GM12878 (cell line): ENCODE measurements at regions not wholly inside any gene's neighbourhood (a gene's known extent, or its start where the extent isn't known, plus 50 kb on each side); places are given as distances from the start of the nearest gene placed in this dataset.

Source experiments
- ATAC-seq: fragments of 200-7000 bp; cut with Tn5 transposase; 3 replicates; pipeline ENCODE4 v1.9.1; 2020; ENCODE audit warnings: mild to moderate bottlenecking, moderate library complexity
- BruUV-seq: library from RNA; stranded (reverse); fragments of 400-500 nt; replicated peaks from 2 replicates; lab custom pipeline; 2021; lab: Mats Ljungman, UMichigan
- CTCF ChIA-PET: fragments of 300-600 bp; sonication (Branson Sonifier 250); formaldehyde crosslinking; extraction: SDS; loops from one replicate; lab custom pipeline; 2021; ENCODE audit warnings: inconsistent platforms; lab: Yijun Ruan, JAX
- POLR2A ChIA-PET: fragments of 350-600 bp; formaldehyde crosslinking; extraction: SDS; loops from one replicate; lab custom pipeline; 2021; ENCODE audit warnings: inconsistent platforms; lab: Charles Lee
- RAD21 ChIA-PET: fragments of 300-600 bp; sonication (Branson Sonifier 250); formaldehyde crosslinking; loops from one replicate; lab custom pipeline; 2023; ENCODE audit warnings: antibody characterized with exemption; ENCODE audit not compliant: unreplicated experiment; lab: Charles Lee
- SMC1A ChIA-PET: fragments of 300-600 bp; sonication (Branson Sonifier 250); formaldehyde crosslinking; loops from one replicate; lab custom pipeline; 2023; ENCODE audit not compliant: unreplicated experiment, uncharacterized antibody; lab: Charles Lee
- DNase-seq: peaks from one replicate; pipeline ENCODE4 v3.0.0-alpha.2; 2011; ENCODE audit warnings: low read depth, low spot score
- FAIRE-seq: peaks from 3 replicates; lab custom pipeline; 2011; peaks lifted over from hg19 to GRCh38; lab: Jason Lieb, UNC
- H2AFZ ChIP-seq: 2 replicates; pipeline ENCODE4 v1.6.0; 2011; ENCODE audit warnings: low read depth, low read length, control low read depth; ENCODE audit not compliant: control insufficient read depth
- H3K27ac ChIP-seq: 2 replicates; pipeline ENCODE4 v1.5.1; 2011; ENCODE audit warnings: control low read depth; ENCODE audit not compliant: control insufficient read depth, insufficient read depth
- H3K27me3 ChIP-seq, 2 experiments: replicated peaks in 1 of 2; 2 replicates each; pipeline versions ENCODE4 v1.6.0 to v1.6.1; 2011; ENCODE audit warnings: low read length in 1 of 2; ENCODE audit not compliant: control insufficient read depth in 2 of 2, insufficient read depth in 2 of 2
- H3K36me3 ChIP-seq, 2 experiments: 2 replicates each; pipeline ENCODE4 v1.5.1; 2011; ENCODE audit warnings: low read length in 1 of 2; ENCODE audit not compliant: control insufficient read depth in 2 of 2, insufficient read depth in 2 of 2
- H3K4me1 ChIP-seq: 2 replicates; pipeline ENCODE4 v1.6.1; 2011; ENCODE audit warnings: mild to moderate bottlenecking, low read length, moderate library complexity, mixed read lengths; ENCODE audit not compliant: control insufficient read depth, insufficient read depth
- H3K4me2 ChIP-seq: 2 replicates; pipeline ENCODE4 v1.6.0; 2011; ENCODE audit warnings: control low read depth; ENCODE audit not compliant: control insufficient read depth, insufficient read depth
- H3K4me3 ChIP-seq: fragments of 200-600 bp; sonication (generic); 2 replicates; pipeline ENCODE4 v1.5.1; 2016
- H3K79me2 ChIP-seq: 2 replicates; pipeline ENCODE4 v1.6.0; 2011; ENCODE audit warnings: low read length; ENCODE audit not compliant: control insufficient read depth, insufficient read depth
- H3K9ac ChIP-seq: 2 replicates; pipeline ENCODE4 v1.8.0; 2011; ENCODE audit warnings: low read length, control low read depth, mixed read lengths; ENCODE audit not compliant: control insufficient read depth, insufficient read depth
- H3K9me3 ChIP-seq: replicated peaks from 3 replicates; pipeline ENCODE4 v1.5.1; 2011; ENCODE audit warnings: mild to moderate bottlenecking, low read length; ENCODE audit not compliant: control insufficient read depth, insufficient read depth
- H4K20me1 ChIP-seq: 2 replicates; pipeline ENCODE4 v1.6.0; 2011; ENCODE audit not compliant: control insufficient read depth, insufficient read depth
- BCLAF1 ChIP-seq: fragments of 450-650 bp; IDR thresholded peaks from 2 replicates; pipeline ENCODE4 v1.6.1; 2017; ENCODE audit warnings: antibody characterized with exemption, mild to moderate bottlenecking, moderate library complexity
- HDAC2 ChIP-seq: fragments of 200-600 bp; sonication (generic); IDR thresholded peaks from 2 replicates; pipeline ENCODE4 v1.6.1; 2017
- HDGF ChIP-seq: fragments of 450-650 bp; IDR thresholded peaks from 2 replicates; pipeline ENCODE4 v1.6.1; 2016; ENCODE audit warnings: antibody characterized with exemption
- NRF1 ChIP-seq: conservative IDR thresholded peaks from 2 replicates; pipeline ENCODE4 v1.6.1; 2011; ENCODE audit warnings: mild to moderate bottlenecking, low read depth, low read length, improper control_type of control experiment
- POU2F2 ChIP-seq: IDR thresholded peaks from 3 replicates; pipeline ENCODE4 v1.6.1; 2011; ENCODE audit warnings: low read depth, mild to moderate bottlenecking, low read length, borderline replicate concordance
- RBBP5 ChIP-seq: fragments of 200-600 bp; sonication (generic); conservative IDR thresholded peaks from 2 replicates; pipeline ENCODE4 v1.6.1; 2016
- SUZ12 ChIP-seq: fragments of 200-600 bp; sonication (generic); IDR thresholded peaks from one replicate; pipeline ENCODE4 v1.6.1; 2018; ENCODE audit warnings: antibody characterized with exemption, mild to moderate bottlenecking; ENCODE audit not compliant: unreplicated experiment
- TAF1 ChIP-seq: IDR thresholded peaks from 2 replicates; pipeline ENCODE4 v1.6.1; 2011; ENCODE audit warnings: mild to moderate bottlenecking, low read depth, low read length, borderline replicate concordance
- USF2 ChIP-seq: IDR thresholded peaks from 2 replicates; pipeline ENCODE4 v1.6.1; 2011; ENCODE audit warnings: low read depth, low read length, improper control_type of control experiment, borderline replicate concordance
- ZNF217 ChIP-seq: fragments of 450-650 bp; IDR thresholded peaks from 2 replicates; pipeline ENCODE4 v1.6.1; 2017; ENCODE audit warnings: antibody characterized with exemption, mild to moderate bottlenecking
- WGBS: methylation state at CpG from one replicate; pipeline ENCODE4 v1.1.6; 2016; ENCODE audit warnings: low lambda C conversion rate; ENCODE audit not compliant: insufficient replicate concordance, insufficient coverage; ENCODE audit errors: missing lambda C conversion rate; 5-methylcytosine and 5-hydroxymethylcytosine counted together
- in situ Hi-C: fragments of 300-500 bp; cut with MboI; formaldehyde crosslinking; loops from 9 replicates; pipeline ENCODE4 v1.14.3; 2018; ENCODE audit warnings: mixed read lengths
- intact Hi-C: fragments of 100-400 bp; cut with micrococcal nuclease; formaldehyde crosslinking; loops from one replicate; pipeline ENCODE4 v1.14.2; 2022; ENCODE audit not compliant: unreplicated experiment

GRCh38 chr12:73361156-73361863 is 1089.1 kb downstream of the TRHDE start (continued):
- no peak for TF ChIP-seq BCLAF1
- TF ChIP-seq HDAC2 = no peak
- TF ChIP-seq RBBP5 = no peak
- TF ChIP-seq ZNF217 = no peak
- no peak for TF ChIP-seq HDGF
- TF ChIP-seq SUZ12 = no peak
- no peak for TF ChIP-seq POU2F2
- no peak for TF ChIP-seq TAF1
- TF ChIP-seq NRF1 = no peak
- TF ChIP-seq, all 136 proteins: peak for 0

- no peaks in the 10 kb centered on the region for H4K20me1 ChIP-seq
- H3K36me3 ChIP-seq = no peaks in the 10 kb centered on the region
- H3K4me3 ChIP-seq = no peak overlapping the region
- H3K9ac ChIP-seq = no peak overlapping the region
- no peaks in the 10 kb centered on the region for H3K9me3 ChIP-seq
- ChIA-PET CTCF (no interaction called here), POLR2A (no interaction called here), RAD21 (no interaction called here), SMC1A (no interaction called here)
- intact Hi-C loops (no loop called here), in situ Hi-C loops (no loop called here)
- FAIRE-seq (no peak), ATAC-seq (no peak), DNase-seq (no peak)
- no peaks in the 10 kb centered on the region for H3K4me1 ChIP-seq
- H2AFZ ChIP-seq = no peak overlapping the region
- WGBS = 12% methylated on average over 4 of the region's 4 CpGs
- TF ChIP-seq USF2 = no peak
- no TSS peak for BruUV-seq
- no peak overlapping the region for H3K27ac ChIP-seq
- no peaks in the 10 kb centered on the region for H3K27me3 ChIP-seq
- no peak overlapping the region for H3K4me2 ChIP-seq
- H3K79me2 ChIP-seq = no peaks in the 10 kb centered on the region
These were observed 1089.7 kb downstream of the TRHDE start for GRCh38 chr12:73361864-73362230.
